HG03558 (cell line): ENCODE measurements at regions not wholly inside any gene's neighbourhood (a gene's known extent, or its start where the extent isn't known, plus 50 kb on each side); places are given as distances from the start of the nearest gene placed in this dataset.
"Not testable (repeated sequence)": the region's sequence is repeated elsewhere in the genome, so short reads cannot be mapped to it uniquely, and the experiment has no call there.

Experiments
- ATAC-seq: cut with Tn5 transposase; IDR thresholded peaks from one replicate; pipeline ENCODE4 v1.9.1; 2021; ENCODE audit warnings: moderate number of reproducible peaks; ENCODE audit not compliant: unreplicated experiment; ENCODE audit errors: extremely low read depth

- no peak for ATAC-seq
Observed at GRCh38 chr6:169145991-169146501, 107.6 kb downstream of the THBS2 start.

GRCh38 chr6:169145496-169145895 lies 108.2 kb downstream of the THBS2 start:
- ATAC-seq = no peak

DNA sequence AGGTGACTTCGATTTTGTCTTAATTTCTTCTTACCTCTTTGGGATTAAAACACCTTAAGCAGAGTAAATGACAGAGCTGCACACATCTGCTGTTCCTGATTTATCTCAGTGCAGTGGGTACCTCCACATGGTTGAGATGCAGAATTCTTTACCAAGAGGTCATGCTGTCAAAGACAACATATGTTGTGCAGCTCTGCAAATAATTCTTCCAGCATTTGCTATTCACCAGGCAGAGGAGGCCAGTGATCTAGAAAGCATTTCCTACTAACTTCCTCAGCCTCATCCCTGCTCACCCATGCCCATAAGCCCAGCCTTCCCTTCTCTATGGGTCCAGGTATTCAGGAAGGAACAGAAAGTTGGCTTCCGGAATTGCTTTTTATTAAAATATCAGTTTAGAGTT lies 109.3 kb downstream of the THBS2 start:
- no peak for ATAC-seq

- ATAC-seq = no peak
Observed at GRCh38 chr6:169142538-169142844, 111.2 kb downstream of the THBS2 start.

GRCh38 chr6:169141671-169142537 lies 111.7 kb downstream of the THBS2 start:
- no peak for ATAC-seq

DNA sequence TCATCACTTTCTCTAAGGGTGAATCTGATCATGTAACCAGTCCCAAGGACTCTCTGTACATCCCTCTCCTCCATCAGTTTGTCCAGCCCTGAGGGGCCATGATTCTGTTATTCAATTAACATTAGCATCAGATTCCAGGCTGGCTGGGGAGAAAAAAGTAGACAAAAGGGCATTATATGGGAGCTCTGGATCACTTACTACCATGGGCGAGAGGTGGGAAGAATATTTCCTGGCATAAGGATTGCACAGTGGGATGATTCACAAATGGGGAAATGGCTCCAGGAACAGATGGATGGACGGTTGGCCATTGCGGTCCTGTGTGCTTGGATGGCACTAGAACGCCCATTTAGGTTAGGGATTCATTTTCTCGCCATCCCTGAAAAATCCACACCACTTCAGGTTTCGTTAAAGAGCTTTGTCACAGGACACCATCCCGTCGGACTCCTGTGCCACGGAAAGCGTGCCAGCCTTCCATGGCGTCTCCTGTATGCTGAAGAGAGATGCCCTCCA lies 112.6 kb downstream of the THBS2 start:
- no peak for ATAC-seq

- no peak for ATAC-seq
Observed at GRCh38 chr6:169139179-169139971, 114.3 kb downstream of the THBS2 start.

GRCh38 chr6:169132352-169132940 lies 121.2 kb downstream of the THBS2 start:
- ATAC-seq = no peak

GRCh38 chr6:169131390-169131789 lies 122.3 kb downstream of the THBS2 start:
- no peak for ATAC-seq

GRCh38 chr6:169130113-169130512 lies 123.5 kb downstream of the THBS2 start:
- ATAC-seq = no peak

GRCh38 chr6:169121013-169121412 lies 132.6 kb downstream of the THBS2 start:
- no peak for ATAC-seq

DNA sequence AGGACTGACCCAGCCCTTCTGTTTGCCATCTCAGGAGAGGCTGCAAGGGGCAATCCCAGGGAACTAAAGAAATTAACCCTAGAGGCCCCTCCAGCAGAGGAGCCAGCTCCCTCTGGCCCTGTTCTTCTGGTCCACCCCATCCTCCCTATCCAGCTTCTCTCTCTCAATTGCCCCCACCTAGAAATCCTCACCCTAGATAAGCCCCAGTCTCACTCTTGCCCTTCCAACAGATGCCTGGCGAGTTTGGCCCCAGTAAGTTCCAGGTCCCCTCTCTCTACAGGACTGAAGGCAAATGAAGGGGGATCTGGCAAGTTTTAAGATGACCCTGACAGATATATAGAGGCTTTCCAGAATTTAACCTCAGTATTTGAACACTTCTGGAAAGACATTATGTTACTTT lies 134.0 kb downstream of the THBS2 start:
- ATAC-seq = no peak

DNA sequence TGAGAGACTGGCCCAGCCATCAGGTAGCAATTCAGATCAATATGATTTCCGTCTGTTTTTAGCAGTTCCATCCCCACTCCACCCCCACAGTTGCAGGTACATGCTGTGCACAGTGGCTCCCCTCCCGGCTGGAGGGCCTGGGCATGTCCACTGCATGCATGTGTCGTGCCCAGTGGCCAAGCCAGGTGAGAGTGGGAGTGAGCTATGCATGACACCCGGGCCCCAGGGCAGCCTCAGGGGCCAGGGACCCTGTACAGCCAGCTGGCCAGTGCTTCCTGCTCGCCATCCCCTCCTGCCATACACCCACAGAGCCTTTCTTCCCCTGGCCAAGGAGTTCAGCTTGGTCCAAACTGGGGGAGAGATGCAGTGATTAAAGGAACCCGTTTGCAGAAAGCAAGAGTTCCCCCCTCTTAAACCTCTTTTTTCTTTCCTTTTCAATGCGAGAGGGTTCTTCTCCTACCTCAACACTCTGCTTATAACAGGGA lies 135.3 kb downstream of the THBS2 start:
- ATAC-seq = no peak

GRCh38 chr6:169117663-169118062 lies 136.0 kb downstream of the THBS2 start:
- ATAC-seq = no peak

- peak; percentile 29 for ATAC-seq
Observed at GRCh38 chr6:169115632-169116031, 138.0 kb downstream of the THBS2 start.

- not testable (repeated sequence) for ATAC-seq
Observed at GRCh38 chr6:169114632-169115031, 139.0 kb downstream of the THBS2 start.

DNA sequence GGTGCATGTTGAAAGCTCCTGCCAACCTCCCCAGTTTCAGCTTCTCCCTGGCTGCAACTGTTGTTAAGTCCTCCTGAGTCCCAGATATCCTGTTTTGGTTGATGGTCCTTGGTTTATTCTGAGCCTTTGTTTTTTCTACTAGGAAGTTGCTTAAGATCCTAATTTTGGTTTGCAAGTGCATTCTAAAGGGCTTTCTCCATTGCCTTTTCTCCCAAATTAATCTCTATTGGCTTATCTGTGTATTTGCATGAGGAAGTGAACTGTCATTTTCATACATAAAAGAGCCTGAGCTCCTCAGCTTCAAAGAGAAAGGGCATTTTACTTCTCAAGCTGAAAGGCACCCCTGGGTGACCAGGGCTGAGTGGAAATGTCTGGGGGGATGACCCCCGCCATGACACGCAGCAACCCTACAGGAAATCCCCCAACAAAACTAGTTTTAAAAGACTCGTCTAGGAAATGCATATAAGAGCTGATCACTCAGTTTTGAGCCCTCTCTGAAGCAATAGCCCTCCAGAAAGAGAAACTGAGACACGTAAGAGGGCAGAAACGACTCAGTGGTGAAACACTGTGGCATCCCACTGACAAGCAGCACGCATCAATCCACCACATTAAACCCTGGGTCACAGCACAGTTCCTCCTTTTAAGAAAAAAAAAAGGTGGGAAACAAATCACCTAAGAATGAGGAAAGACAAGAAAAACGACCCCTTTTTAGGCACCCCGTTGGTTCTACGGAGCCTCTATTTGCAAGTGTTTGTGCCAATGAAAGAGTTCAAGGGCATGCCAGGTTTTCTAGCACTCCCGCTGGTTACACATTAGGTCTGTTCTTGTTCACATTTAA lies 140.9 kb downstream of the THBS2 start:
- ATAC-seq = peak; percentile 40

- no peak for ATAC-seq
Observed at GRCh38 chr6:169111203-169111602, 142.4 kb downstream of the THBS2 start.

GRCh38 chr6:169109411-169110220 lies 144.0 kb downstream of the THBS2 start:
- ATAC-seq = no peak
